ENCODE measurements at regions not wholly inside any gene's neighbourhood (a gene's known extent, or its start where the extent isn't known, plus 50 kb on each side); places are given as distances from the start of the nearest gene placed in this dataset.
"Not testable (repeated sequence)": the region's sequence is repeated elsewhere in the genome, so short reads cannot be mapped to it uniquely, and the experiment has no call there.

GRCh38 chr3:29168081-29168480 is 112.8 kb upstream of the RBMS3 start:
- no peak overlapping the region for H3K4me3 Mint-ChIP-seq

DNA sequence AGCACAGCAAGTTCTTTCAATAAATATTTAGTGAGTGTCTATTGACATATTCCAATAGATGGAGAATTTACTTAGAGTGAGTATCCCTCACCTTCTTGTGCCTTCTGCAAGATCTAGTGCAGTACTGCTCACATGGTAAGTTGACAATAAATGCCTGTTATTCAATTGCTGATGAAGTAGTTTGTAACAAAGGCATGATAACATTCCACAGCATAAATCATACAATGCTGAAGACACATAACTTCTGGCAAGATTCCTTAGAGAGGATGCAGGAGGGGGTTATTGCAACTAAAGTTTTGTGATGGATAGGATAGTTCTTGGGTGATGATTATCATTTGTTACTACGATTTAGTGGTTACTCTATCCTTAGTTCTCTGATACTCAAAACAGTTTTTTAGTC is 112.2 kb upstream of the RBMS3 start:
- H3K27ac Mint-ChIP-seq = no peak overlapping the region
- no peak overlapping the region for H3K4me3 Mint-ChIP-seq
- H3K27me3 Mint-ChIP-seq = no peaks in the 10 kb centered on the region
- H3K36me3 Mint-ChIP-seq (ENCODE audit: low read depth) = no peaks in the 10 kb centered on the region
- peaks cover 9% of the 10 kb centered on the region for H3K9me3 Mint-ChIP-seq
- peaks cover 19% of the 10 kb centered on the region for H3K4me1 Mint-ChIP-seq (ENCODE audit: low read depth)

More at GRCh38 chr3:29168081-29168480, 112.8 kb upstream of the RBMS3 start:
- Mint-ChIP-seq H3K36me3 (ENCODE audit: low read depth) (no peaks in the 10 kb centered on the region), H3K9me3 (peaks cover 6% of the 10 kb centered on the region), H3K27ac (no peak overlapping the region), H3K4me1 (ENCODE audit: low read depth) (peaks cover 17% of the 10 kb centered on the region), H3K27me3 (no peaks in the 10 kb centered on the region)

DNA sequence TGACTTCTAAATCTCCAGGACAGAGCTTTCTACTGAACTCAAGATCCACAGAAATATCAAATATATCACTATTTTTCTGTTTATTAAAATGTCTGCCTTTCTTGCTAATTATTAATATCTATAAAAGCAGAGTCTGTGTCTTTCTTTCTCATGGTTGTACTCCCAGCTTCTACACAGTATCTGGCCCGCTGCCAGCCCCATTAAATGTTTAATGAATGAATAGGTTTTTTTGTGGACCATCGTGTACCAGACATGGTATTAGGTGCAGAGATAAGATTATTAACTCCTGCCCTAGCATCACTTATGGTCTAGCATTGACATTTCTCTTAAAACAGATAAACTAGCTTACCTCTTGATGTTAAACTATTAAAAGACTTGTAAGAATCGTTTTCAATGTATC is 111.4 kb upstream of the RBMS3 start:
- Mint-ChIP-seq H3K4me3 (no peak overlapping the region), H3K36me3 (ENCODE audit: low read depth) (no peaks in the 10 kb centered on the region), H3K27ac (no peak overlapping the region), H3K27me3 (no peaks in the 10 kb centered on the region), H3K4me1 (ENCODE audit: low read depth) (peaks cover 19% of the 10 kb centered on the region), H3K9me3 (peaks cover 9% of the 10 kb centered on the region)

DNA sequence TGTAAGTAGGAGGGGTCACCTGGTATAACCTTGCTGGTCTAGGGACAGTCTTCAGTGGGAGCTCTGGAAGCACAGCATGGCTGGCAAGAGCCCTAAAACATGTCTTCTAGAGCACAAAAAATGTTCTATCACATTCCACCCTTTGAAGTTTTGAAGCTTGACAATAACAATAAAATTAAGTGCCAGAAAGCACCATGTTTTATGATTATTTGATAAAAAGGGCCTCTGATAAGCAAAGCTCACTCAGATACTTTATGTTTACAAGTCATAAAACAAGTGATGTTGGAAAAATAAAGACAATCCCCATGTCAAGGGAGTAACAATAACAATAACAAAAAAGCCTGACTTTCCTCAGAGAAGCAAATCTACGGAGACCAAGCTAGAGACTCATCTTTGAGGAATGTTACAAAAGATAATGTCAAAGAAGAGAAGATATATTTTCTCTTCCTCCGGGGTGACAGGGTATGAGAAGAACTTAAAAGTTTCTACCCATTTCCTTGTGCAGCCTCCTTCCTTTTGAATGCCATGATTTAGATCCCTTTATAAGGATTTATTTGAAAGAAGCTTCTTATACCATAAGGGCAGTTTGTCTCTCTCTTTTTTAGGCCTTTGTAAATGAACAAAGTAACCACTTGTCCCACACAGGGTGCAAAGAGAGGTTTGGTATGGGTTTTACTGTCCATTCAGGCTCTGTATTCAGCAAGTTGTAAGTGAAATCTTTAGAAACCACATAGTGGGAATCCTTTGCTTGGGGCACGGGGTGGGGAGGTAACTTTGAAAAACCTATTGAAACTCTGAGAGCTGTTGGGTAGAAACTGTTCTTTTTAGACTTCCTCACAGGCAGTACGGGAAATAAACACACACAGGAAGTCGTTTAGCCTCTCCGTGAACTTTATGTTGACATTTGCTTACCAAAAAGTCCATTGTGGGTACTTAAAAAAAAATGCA is 109.6 kb upstream of the RBMS3 start:
- Mint-ChIP-seq H3K4me3 (no peak overlapping the region), H3K27me3 (no peaks in the 10 kb centered on the region), H3K4me1 (ENCODE audit: low read depth) (peaks cover 19% of the 10 kb centered on the region), H3K27ac (peak overlapping the region; percentile 70), H3K36me3 (ENCODE audit: low read depth) (no peaks in the 10 kb centered on the region), H3K9me3 (peaks cover 9% of the 10 kb centered on the region)

GRCh38 chr3:29176501-29176900 is 104.4 kb upstream of the RBMS3 start:
- no peaks in the 10 kb centered on the region for H3K27me3 Mint-ChIP-seq
- no peaks in the 10 kb centered on the region for H3K36me3 Mint-ChIP-seq (ENCODE audit: low read depth)
- H3K9me3 Mint-ChIP-seq = peaks cover 20% of the 10 kb centered on the region
- H3K4me3 Mint-ChIP-seq = no peak overlapping the region
- H3K4me1 Mint-ChIP-seq (ENCODE audit: low read depth) = peaks cover 13% of the 10 kb centered on the region
- no peak overlapping the region for H3K27ac Mint-ChIP-seq

DNA sequence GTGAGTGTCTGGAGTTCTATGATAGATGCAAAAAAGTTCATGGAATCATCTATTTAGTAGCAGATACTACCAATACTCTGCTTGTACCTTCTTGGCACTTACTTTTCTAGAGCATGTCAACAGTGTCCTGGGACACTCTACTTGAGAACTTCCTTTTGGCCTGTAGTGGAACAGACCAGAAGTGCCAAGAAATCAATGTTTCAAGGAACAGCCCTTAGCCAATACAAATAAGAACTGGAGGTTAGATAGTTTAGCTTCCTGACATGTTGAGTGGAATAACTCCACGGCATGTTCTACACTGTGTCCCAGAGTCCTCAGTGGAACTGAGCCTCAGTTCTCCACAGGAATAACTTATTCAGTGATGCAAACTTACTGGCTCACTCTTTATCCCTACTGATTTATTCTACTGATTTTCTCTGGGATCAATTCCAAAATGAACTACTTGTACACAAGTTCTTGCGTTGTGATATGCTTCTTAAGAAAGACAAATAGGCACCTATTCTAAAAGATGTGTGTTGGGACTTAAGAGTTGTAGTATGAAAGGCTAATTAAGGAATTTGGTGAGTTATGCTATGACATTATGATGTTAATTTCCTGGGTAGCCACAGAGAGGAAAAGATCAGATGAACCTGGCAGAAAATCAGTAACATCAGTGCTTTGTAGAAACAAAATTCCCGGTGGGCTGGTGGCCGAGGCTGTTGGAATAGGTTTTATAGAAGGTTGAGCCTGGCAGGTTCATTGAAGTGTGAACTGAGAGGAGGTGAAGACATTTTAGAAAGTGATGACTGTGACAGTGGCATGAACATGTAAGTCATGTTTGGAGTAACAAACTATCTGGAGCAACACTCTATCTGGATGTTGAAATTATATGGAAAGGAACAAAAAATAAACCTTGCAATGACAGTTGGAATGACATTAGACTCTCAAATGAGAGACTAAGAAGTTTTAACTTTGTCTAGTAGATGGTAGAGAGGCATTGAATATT is 101.8 kb upstream of the RBMS3 start:
- H3K4me3 Mint-ChIP-seq = no peak overlapping the region
- peaks cover 16% of the 10 kb centered on the region for H3K4me1 Mint-ChIP-seq (ENCODE audit: low read depth)
- H3K27ac Mint-ChIP-seq = no peak overlapping the region
- H3K9me3 Mint-ChIP-seq = peaks cover 12% of the 10 kb centered on the region
- no peaks in the 10 kb centered on the region for H3K27me3 Mint-ChIP-seq
- no peaks in the 10 kb centered on the region for H3K36me3 Mint-ChIP-seq (ENCODE audit: low read depth)

DNA sequence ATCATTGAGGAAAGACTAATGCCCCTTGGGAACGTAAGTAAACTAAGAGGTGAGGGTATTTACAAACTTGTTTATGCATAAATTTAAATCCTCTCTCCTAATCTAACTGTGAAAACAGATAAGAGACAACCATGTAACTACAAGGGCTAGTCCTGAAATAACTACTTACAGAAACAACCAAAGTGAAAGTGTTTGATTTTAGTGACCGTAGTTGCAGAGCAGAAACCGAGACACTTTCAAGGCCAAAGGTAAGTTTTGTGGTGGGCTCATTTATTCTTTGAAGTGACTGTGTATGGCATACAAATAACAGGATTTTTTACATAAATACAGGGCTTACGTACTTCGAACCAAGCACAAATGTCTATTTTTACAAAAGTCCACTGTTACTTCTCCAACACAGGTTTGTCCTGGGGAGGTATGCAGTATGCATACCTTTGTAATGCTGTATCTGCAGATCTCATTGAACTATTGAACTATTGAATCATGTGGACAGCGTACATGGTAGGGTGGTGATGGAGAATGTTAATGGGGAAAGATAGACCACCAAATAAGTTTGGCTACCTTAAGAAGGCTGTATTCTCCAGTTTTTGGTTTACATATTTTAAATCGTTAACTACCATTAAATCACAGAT is 99.6 kb upstream of the RBMS3 start:
- Mint-ChIP-seq H3K9me3 (peaks cover 12% of the 10 kb centered on the region), H3K4me3 (no peak overlapping the region), H3K36me3 (ENCODE audit: low read depth) (no peaks in the 10 kb centered on the region), H3K27ac (no peak overlapping the region), H3K4me1 (ENCODE audit: low read depth) (peaks cover 33% of the 10 kb centered on the region), H3K27me3 (no peaks in the 10 kb centered on the region)

DNA sequence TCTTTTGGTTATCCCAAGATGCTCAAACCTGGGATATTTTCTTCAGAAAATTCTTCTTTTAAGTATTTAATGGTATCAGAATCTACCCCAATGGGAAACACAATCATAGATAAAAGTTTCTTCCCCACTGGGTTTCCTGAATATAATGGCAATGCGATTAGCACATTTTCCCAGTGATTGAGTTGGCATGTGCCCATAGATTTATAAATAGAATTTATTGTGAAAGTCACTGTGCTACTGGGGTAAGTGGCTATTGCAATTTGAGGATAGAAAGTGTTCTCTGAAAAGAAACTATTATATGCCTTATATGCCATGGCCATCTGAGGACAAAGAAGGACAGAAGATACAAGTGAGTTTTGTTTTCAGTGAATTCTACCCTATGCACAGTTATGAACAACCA is 99.0 kb upstream of the RBMS3 start:
- Mint-ChIP-seq H3K4me1 (ENCODE audit: low read depth) (peaks cover 39% of the 10 kb centered on the region), H3K36me3 (ENCODE audit: low read depth) (no peaks in the 10 kb centered on the region)

DNA sequence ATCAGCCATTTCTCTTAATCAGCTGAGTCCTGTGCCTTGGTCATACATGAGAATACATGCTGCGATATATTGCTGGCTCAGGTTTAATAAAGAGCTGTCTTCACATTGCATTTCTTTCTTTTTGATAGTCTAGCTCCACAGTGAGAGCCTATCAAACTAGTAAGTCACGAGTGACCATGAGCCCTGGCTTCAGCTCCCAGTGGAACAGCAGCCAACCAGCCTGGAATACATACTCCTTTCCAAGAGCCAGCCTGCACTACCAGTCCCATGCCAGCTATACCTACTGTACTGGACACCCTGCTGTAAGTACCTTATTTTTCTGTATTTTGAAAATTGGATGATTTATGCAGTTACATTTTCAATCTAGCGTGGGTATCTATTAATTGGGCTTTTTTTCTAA is 98.0 kb upstream of the RBMS3 start:
- H3K27ac Mint-ChIP-seq = peak overlapping the region; percentile 77
- H3K27me3 Mint-ChIP-seq; H3K36me3 Mint-ChIP-seq (ENCODE audit: low read depth); H3K4me3 Mint-ChIP-seq: not testable (repeated sequence)
- peaks cover 12% of the 10 kb centered on the region for H3K9me3 Mint-ChIP-seq
- H3K4me1 Mint-ChIP-seq (ENCODE audit: low read depth) = peaks cover 44% of the 10 kb centered on the region

More for the DNA sequence above, 99.0 kb upstream of the RBMS3 start:
- Mint-ChIP-seq H3K4me3 (no peak overlapping the region), H3K27ac (no peak overlapping the region), H3K9me3 (peaks cover 12% of the 10 kb centered on the region), H3K27me3 (no peaks in the 10 kb centered on the region)

DNA sequence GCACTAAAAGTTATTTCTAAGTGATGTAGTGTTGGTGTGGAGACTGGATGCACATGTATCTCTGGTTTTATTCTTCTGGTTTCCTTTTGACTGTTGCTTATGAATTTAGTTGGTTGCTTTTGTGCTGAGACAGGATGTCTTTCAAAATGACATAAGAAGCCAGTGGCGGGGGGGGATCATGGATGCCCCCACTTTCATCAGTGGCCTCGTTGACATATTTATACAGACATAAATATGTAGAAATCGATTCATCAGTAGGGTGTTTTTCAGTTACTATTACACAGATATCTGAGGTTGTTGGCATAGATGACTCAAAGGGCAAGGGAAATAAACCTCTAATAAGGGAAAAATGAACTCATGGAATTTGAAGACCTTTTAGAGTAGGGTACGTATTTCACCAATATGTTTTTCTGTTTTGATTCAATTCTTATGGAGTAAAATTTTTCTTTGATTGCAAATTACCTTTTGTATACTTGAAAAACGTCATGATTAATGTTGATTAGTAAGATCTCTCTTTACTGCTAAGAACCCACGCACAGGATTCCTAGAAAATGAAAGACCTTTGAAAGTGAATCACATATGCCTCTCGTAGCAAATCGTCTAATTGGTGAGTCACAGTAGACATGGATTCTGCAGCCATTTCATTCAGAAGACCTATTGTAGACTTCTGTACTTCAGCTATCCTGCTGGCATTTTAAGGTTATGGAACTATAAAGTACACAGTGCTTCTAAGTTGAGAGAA is 97.4 kb upstream of the RBMS3 start:
- Mint-ChIP-seq H3K36me3 (ENCODE audit: low read depth) (no peaks in the 10 kb centered on the region), H3K9me3 (peaks cover 10% of the 10 kb centered on the region), H3K27ac (peak overlapping the region; percentile 77), H3K4me1 (ENCODE audit: low read depth) (peaks cover 44% of the 10 kb centered on the region), H3K27me3 (no peaks in the 10 kb centered on the region), H3K4me3 (peak overlapping the region; percentile 21)

DNA sequence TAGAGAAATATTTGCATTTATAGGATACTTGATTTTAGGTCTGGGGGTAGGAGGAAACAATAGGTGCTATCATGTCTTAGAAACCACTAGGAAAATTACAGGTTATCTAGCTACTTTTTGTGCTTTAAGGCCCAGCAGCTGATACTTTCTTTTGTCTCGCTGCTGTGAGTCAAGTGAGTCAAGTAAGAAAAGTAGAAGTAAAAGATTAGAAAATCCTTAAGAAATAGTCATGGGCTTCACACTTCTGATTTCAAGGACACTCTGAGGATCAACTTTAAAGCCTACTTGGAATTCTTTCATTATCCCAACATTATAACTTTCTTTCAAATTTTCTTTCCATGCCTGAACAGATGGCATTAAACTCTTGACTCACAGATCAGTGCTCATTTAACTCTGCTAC is 95.2 kb upstream of the RBMS3 start:
- Mint-ChIP-seq H3K36me3 (ENCODE audit: low read depth) (no peaks in the 10 kb centered on the region), H3K9me3 (no peaks in the 10 kb centered on the region), H3K4me1 (ENCODE audit: low read depth) (peaks cover 44% of the 10 kb centered on the region), H3K27ac (peak overlapping the region; percentile 38), H3K27me3 (no peaks in the 10 kb centered on the region), H3K4me3 (no peak overlapping the region)

GRCh38 chr3:29186131-29186599 is 94.7 kb upstream of the RBMS3 start:
- Mint-ChIP-seq H3K27me3 (no peaks in the 10 kb centered on the region), H3K9me3 (peaks cover 3% of the 10 kb centered on the region), H3K4me1 (ENCODE audit: low read depth) (peaks cover 44% of the 10 kb centered on the region), H3K27ac (peak overlapping the region; percentile 38), H3K4me3 (no peak overlapping the region), H3K36me3 (ENCODE audit: low read depth) (no peaks in the 10 kb centered on the region)

GRCh38 chr3:29186982-29187725 is 93.7 kb upstream of the RBMS3 start:
- Mint-ChIP-seq H3K27ac (peak overlapping the region; percentile 74), H3K9me3 (peaks cover 6% of the 10 kb centered on the region), H3K4me3 (no peak overlapping the region), H3K4me1 (ENCODE audit: low read depth) (peaks cover 44% of the 10 kb centered on the region), H3K36me3 (ENCODE audit: low read depth) (no peaks in the 10 kb centered on the region), H3K27me3 (no peaks in the 10 kb centered on the region)

Data from stimulated activated naive CD8-positive, alpha-beta T cell treated with anti-CD3 and anti-CD28 coated beads, Interleukin-15, Interleukin-2, amounts not matched to agents 100 ng/mL and 50 ng/mL, for 24 hours (primary cell).